Gastrocnemius medialis (tissue), 4 donors: ENCODE measurements at regions not wholly inside any gene's neighbourhood (a gene's known extent, or its start where the extent isn't known, plus 50 kb on each side); places are given as distances from the start of the nearest gene placed in this dataset.

ENCODE experiments used
- POLR2A ChIP-seq, 2 donors: fragments of 450-650 bp; IDR thresholded peaks; one replicate each; pipeline ENCODE4 v1.6.1; 2017; ENCODE audit warnings: antibody characterized with exemption in 2 of 2, mild to moderate bottlenecking in 2 of 2, moderate library complexity in 2 of 2
- TF ChIP-seq, protein P1 (sequence below), 5 experiments: fragments of 450-650 bp in 3 of 5; fragments of 200-600 bp in 2 of 5; sonication (generic) in 2 of 5; IDR thresholded peaks in 4 of 5; conservative IDR thresholded peaks in 1 of 5; 1 replicate in 4 of 5; 2 replicates in 1 of 5; pipeline ENCODE4 v1.5.1; 2016 to 2019; ENCODE audit warnings: antibody characterized with exemption in 5 of 5, mild to moderate bottlenecking in 3 of 5, moderate library complexity in 3 of 5

- TF ChIP-seq, protein P1, sequence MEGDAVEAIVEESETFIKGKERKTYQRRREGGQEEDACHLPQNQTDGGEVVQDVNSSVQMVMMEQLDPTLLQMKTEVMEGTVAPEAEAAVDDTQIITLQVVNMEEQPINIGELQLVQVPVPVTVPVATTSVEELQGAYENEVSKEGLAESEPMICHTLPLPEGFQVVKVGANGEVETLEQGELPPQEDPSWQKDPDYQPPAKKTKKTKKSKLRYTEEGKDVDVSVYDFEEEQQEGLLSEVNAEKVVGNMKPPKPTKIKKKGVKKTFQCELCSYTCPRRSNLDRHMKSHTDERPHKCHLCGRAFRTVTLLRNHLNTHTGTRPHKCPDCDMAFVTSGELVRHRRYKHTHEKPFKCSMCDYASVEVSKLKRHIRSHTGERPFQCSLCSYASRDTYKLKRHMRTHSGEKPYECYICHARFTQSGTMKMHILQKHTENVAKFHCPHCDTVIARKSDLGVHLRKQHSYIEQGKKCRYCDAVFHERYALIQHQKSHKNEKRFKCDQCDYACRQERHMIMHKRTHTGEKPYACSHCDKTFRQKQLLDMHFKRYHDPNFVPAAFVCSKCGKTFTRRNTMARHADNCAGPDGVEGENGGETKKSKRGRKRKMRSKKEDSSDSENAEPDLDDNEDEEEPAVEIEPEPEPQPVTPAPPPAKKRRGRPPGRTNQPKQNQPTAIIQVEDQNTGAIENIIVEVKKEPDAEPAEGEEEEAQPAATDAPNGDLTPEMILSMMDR (IDR thresholded peaks at IDR 0.05 in 4 of 5, conservative IDR thresholded peaks at IDR 0.05 in 1 of 5): no peak
- TF ChIP-seq POLR2A (IDR thresholded peaks at IDR 0.05): no peak
These were observed 102.1 kb downstream of the CXCL12 start for GRCh38 chr10:44282626-44283300.
